ENCODE measurements at regions not wholly inside any gene's neighbourhood (a gene's known extent, or its start where the extent isn't known, plus 50 kb on each side); places are given as distances from the start of the nearest gene placed in this dataset.

- DNase-seq (ENCODE audit: low read depth in 2 of 2), result peak in 1 of 2 donors; percentile 21
Observed at GRCh38 chr12:100741084-100741711, 53.4 kb upstream of the ANO4 start.

- no peak for DNase-seq (ENCODE audit: low read depth in 2 of 2)
Observed at GRCh38 chr12:100743060-100743459, 51.5 kb upstream of the ANO4 start.

Data from dermis microvascular lymphatic vessel endothelial cell (primary cell).